Muscle of leg (tissue), 3 donors: ENCODE measurements at regions not wholly inside any gene's neighbourhood (a gene's known extent, or its start where the extent isn't known, plus 50 kb on each side); places are given as distances from the start of the nearest gene placed in this dataset.
"Not testable (repeated sequence)": the region's sequence is repeated elsewhere in the genome, so short reads cannot be mapped to it uniquely, and the experiment has no call there.

ENCODE experiments used
- DNase-seq: peaks from one replicate; pipeline ENCODE4 v3.0.0; 2013
- H3K27ac ChIP-seq: one replicate; pipeline ENCODE4 v1.5.1; 2013; ENCODE audit warnings: mild to moderate bottlenecking, low read length, control low read depth
- H3K27me3 ChIP-seq: one replicate; pipeline ENCODE4 v1.6.1; 2013; ENCODE audit warnings: low read length; ENCODE audit not compliant: control insufficient read depth, insufficient read depth
- H3K36me3 ChIP-seq: one replicate; pipeline ENCODE4 v1.6.1; 2013; ENCODE audit warnings: low read length; ENCODE audit not compliant: control insufficient read depth, insufficient read depth
- H3K4me1 ChIP-seq: one replicate; pipeline ENCODE4 v1.6.1; 2013; ENCODE audit warnings: low read length; ENCODE audit not compliant: control insufficient read depth, insufficient read depth
- H3K4me3 ChIP-seq: one replicate; pipeline ENCODE4 v1.5.1; 2013; ENCODE audit warnings: low read length, control low read depth
- H3K9me3 ChIP-seq: replicated peaks from 2 replicates; pipeline ENCODE4 v1.6.1; 2013; ENCODE audit warnings: low read depth, low read length; ENCODE audit not compliant: control insufficient read depth
- WGBS: methylation state at CpG from one replicate; pipeline ENCODE4 v1.1.5; 2013; ENCODE audit warnings: missing lambda C conversion rate; ENCODE audit not compliant: insufficient coverage; 5-methylcytosine and 5-hydroxymethylcytosine counted together

DNA sequence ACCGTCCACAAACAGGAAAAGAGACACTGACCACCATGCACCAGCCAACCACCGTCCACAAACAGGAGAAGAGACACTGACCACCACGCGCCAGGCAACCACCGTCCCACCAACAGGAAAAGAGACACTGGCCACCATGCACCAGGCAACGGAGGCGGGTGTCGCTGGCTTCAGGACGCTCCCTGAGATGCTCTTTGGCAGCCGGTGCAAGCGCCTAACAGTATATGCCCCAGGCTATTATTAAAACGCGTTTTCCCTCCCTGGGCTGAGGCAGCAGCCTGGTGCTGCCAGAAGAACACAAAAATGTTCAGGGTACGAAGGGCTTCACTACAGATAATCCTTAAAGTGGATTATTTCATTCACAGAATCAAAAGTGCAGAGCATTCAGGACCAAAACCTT, 235.1 kb downstream of the DLL1 start:
- not testable (repeated sequence) for H3K4me3 ChIP-seq, H3K9me3 ChIP-seq, H3K27ac ChIP-seq, H3K4me1 ChIP-seq, H3K27me3 ChIP-seq, H3K36me3 ChIP-seq, DNase-seq
- 92% methylated on average over 11 of the region's 14 CpGs for WGBS

- no peak for DNase-seq
- 71% methylated on average over 11 of the region's 18 CpGs for WGBS
Measured at GRCh38 chr6:170053966-170054661, 236.8 kb downstream of the DLL1 start.

DNA sequence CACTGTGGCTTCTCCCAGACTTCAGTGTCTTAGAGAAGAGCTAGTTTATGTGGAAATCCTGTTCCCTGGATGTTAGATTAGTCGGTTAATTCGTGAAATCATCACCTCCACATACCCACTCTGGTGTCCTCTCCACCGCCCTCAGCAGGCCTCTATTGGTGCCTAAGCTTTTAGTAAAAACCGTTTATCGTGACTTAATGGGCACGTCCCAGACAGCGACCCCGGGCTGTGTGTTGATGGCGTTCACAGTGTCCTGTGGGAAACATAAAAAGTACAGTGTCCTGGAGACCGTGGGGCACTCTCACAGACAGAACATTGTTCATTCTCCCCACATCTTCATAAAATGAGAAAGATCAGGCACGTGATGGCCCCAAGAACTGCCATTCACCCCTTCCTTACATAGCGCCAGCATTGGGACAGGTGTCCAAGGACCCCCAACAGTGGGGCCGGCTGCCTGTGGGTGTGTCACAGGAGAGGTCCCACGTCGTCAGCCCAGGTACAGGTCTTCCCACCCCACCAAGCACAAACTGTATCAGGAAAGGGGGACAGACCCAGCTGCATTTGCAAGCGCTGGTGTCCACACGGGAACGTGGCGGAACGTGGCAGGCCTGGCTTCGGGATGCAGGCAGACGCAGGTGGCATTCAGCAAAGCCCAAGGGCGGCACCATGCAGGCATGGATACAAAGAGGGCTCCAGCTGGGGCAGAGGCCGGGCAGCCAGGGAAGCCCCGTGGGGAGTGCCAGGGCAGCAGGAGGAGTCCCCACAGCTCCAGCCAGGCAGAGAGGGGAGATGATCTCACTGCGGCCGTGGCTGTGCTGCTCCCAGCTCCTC, 237.7 kb downstream of the DLL1 start:
- DNase-seq, result no peak
- H3K27ac ChIP-seq, result no peak overlapping the region
- no peaks in the 10 kb centered on the region for H3K36me3 ChIP-seq
- H3K9me3 ChIP-seq, result no peaks in the 10 kb centered on the region
- no peak overlapping the region for H3K4me3 ChIP-seq
- peaks cover 5% of the 10 kb centered on the region for H3K27me3 ChIP-seq
- 82% methylated on average over 18 of the region's 27 CpGs for WGBS
- peaks cover 23% of the 10 kb centered on the region for H3K4me1 ChIP-seq

More at GRCh38 chr6:170053966-170054661, 236.8 kb downstream of the DLL1 start:
- Histone ChIP-seq H3K4me3 (no peak overlapping the region), H3K27me3 (peaks cover 5% of the 10 kb centered on the region), H3K4me1 (peaks cover 19% of the 10 kb centered on the region), H3K36me3 (no peaks in the 10 kb centered on the region), H3K9me3 (no peaks in the 10 kb centered on the region), H3K27ac (no peak overlapping the region)

GRCh38 chr6:170051229-170052172, 239.4 kb downstream of the DLL1 start:
- Histone ChIP-seq H3K4me3 (no peak overlapping the region), H3K36me3 (no peaks in the 10 kb centered on the region), H3K9me3 (no peaks in the 10 kb centered on the region), H3K27ac (no peak overlapping the region), H3K27me3 (peaks cover 7% of the 10 kb centered on the region), H3K4me1 (peaks cover 23% of the 10 kb centered on the region)
- 92% methylated on average over 25 of the region's 30 CpGs for WGBS
- no peak for DNase-seq

- WGBS, result 82% methylated on average over 13 of the region's 15 CpGs
- DNase-seq, result no peak
- H3K27ac ChIP-seq, result peak overlapping the region; percentile 65
- no peak overlapping the region for H3K4me3 ChIP-seq
- H3K4me1 ChIP-seq, result peaks cover 23% of the 10 kb centered on the region
- no peaks in the 10 kb centered on the region for H3K36me3 ChIP-seq
- H3K9me3 ChIP-seq, result no peaks in the 10 kb centered on the region
- H3K27me3 ChIP-seq, result peaks cover 9% of the 10 kb centered on the region
Measured at GRCh38 chr6:170050591-170051041, 240.3 kb downstream of the DLL1 start.

GRCh38 chr6:170049641-170050561, 241.0 kb downstream of the DLL1 start:
- WGBS, result 42% methylated on average over 37 of the region's 38 CpGs
- peak; percentile 90 for DNase-seq

GRCh38 chr6:170048615-170049256, 242.1 kb downstream of the DLL1 start:
- no peak overlapping the region for H3K4me3 ChIP-seq
- no peaks in the 10 kb centered on the region for H3K36me3 ChIP-seq
- H3K9me3 ChIP-seq, result no peaks in the 10 kb centered on the region
- WGBS, result 78% methylated on average over 11 of the region's 16 CpGs
- H3K27me3 ChIP-seq, result peaks cover 9% of the 10 kb centered on the region
- peaks cover 22% of the 10 kb centered on the region for H3K4me1 ChIP-seq
- H3K27ac ChIP-seq, result no peak overlapping the region
- DNase-seq, result peak; percentile 55

More at GRCh38 chr6:170049641-170050561, 241.0 kb downstream of the DLL1 start:
- peaks cover 23% of the 10 kb centered on the region for H3K4me1 ChIP-seq
- H3K36me3 ChIP-seq, result no peaks in the 10 kb centered on the region
- peaks cover 9% of the 10 kb centered on the region for H3K27me3 ChIP-seq
- no peak overlapping the region for H3K4me3 ChIP-seq
- no peaks in the 10 kb centered on the region for H3K9me3 ChIP-seq
- peak overlapping the region; percentile 65 for H3K27ac ChIP-seq

DNA sequence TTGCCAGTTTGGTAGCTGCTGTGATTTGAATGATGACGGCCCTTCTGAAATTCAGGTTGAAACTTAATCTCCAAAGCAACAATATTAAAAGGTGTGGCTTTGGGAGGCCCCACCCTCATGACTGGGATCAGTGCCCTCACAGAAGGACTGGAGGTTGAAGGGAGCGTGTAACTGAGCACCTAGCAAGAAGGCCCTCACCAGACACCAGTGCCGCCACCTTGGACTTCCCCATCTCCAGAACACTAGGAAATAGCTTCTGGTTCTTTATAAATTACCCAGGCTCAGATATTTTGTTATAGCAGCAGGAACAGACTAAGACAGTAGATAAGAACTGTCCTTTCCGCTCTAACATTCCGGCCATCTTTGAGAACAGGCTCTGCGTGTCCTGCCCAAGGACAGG, 243.1 kb downstream of the DLL1 start:
- peaks cover 20% of the 10 kb centered on the region for H3K4me1 ChIP-seq
- no peaks in the 10 kb centered on the region for H3K9me3 ChIP-seq
- H3K4me3 ChIP-seq, result no peak overlapping the region
- peaks cover 5% of the 10 kb centered on the region for H3K27me3 ChIP-seq
- WGBS, result 80% methylated on average over 2 of the region's 6 CpGs
- DNase-seq, result no peak
- H3K27ac ChIP-seq, result no peak overlapping the region
- H3K36me3 ChIP-seq, result no peaks in the 10 kb centered on the region
